Posterior cingulate gyrus (tissue), 11 donors: ENCODE measurements at regions not wholly inside any gene's neighbourhood (a gene's known extent, or its start where the extent isn't known, plus 50 kb on each side); places are given as distances from the start of the nearest gene placed in this dataset.
"Not testable (repeated sequence)": the region's sequence is repeated elsewhere in the genome, so short reads cannot be mapped to it uniquely, and the experiment has no call there.

ENCODE experiments used
- DNase-seq, 10 donors: peaks; one replicate each; pipeline versions ENCODE4 v3.0.0 to v3.0.0-alpha.2; 2020 to 2021; ENCODE audit warnings: mixed read lengths in 3 of 10
- intact Hi-C: fragments of 100-400 bp; cut with DNase I; formaldehyde crosslinking; loops from one replicate; pipeline ENCODE4 v1.15.1; 2023

- no peak for DNase-seq
- intact Hi-C loops: no loop called here
These were observed 55.2 kb upstream of the MDM1 start for GRCh38 chr12:68387338-68387737.

- no peak for DNase-seq
- intact Hi-C loops: no loop called here
These were observed 57.1 kb upstream of the MDM1 start for GRCh38 chr12:68389305-68389704.

GRCh38 chr12:68391937-68392336 is 59.8 kb upstream of the MDM1 start:
- DNase-seq: no peak
- intact Hi-C loops: no loop called here

GRCh38 chr12:68392376-68392775 is 60.2 kb upstream of the MDM1 start:
- intact Hi-C loops: no loop called here
- DNase-seq: no peak

GRCh38 chr12:68393417-68393816 is 61.3 kb upstream of the MDM1 start:
- intact Hi-C loops: no loop called here
- DNase-seq: no peak

GRCh38 chr12:68397566-68398158 is 65.5 kb upstream of the MDM1 start:
- intact Hi-C loops: no loop called here
- DNase-seq: no peak

GRCh38 chr12:68398689-68399088 is 66.5 kb upstream of the MDM1 start:
- intact Hi-C loops, DNase-seq: not testable (repeated sequence)

- DNase-seq: no peak
- intact Hi-C loops: no loop called here
These were observed 68.2 kb upstream of the MDM1 start for GRCh38 chr12:68400226-68400829.

GRCh38 chr12:68402422-68402821 is 70.3 kb upstream of the MDM1 start:
- intact Hi-C loops: no loop called here
- no peak for DNase-seq

- intact Hi-C loops: no loop called here
- no peak for DNase-seq
These were observed 71.1 kb upstream of the MDM1 start for GRCh38 chr12:68403296-68403695.

- intact Hi-C loops: no loop called here
- DNase-seq: no peak
These were observed 71.5 kb upstream of the MDM1 start for GRCh38 chr12:68403711-68404110.

GRCh38 chr12:68405343-68405781 is 73.2 kb upstream of the MDM1 start:
- intact Hi-C loops: no loop called here
- DNase-seq: no peak

GRCh38 chr12:68406134-68406576 is 74.0 kb upstream of the MDM1 start:
- DNase-seq: peak; percentile 43 to 94 (median 54)
- intact Hi-C loops: no loop called here

GRCh38 chr12:68406911-68407310 is 74.7 kb upstream of the MDM1 start:
- intact Hi-C loops: no loop called here
- no peak for DNase-seq

- intact Hi-C loops: no loop called here
- no peak for DNase-seq
These were observed 78.0 kb upstream of the MDM1 start for GRCh38 chr12:68410018-68410660.

- DNase-seq: no peak
- intact Hi-C loops: no loop called here
These were observed 79.2 kb upstream of the MDM1 start for GRCh38 chr12:68411371-68411770.

GRCh38 chr12:68414988-68415387 is 82.8 kb upstream of the MDM1 start:
- no peak for DNase-seq
- intact Hi-C loops: no loop called here

- DNase-seq: no peak
- intact Hi-C loops: no loop called here
These were observed 84.2 kb upstream of the MDM1 start for GRCh38 chr12:68416350-68416749.

- intact Hi-C loops: no loop called here
These were observed 84.7 kb upstream of the MDM1 start for GRCh38 chr12:68416826-68417225.

GRCh38 chr12:68418137-68418460 is 85.9 kb upstream of the MDM1 start:
- intact Hi-C loops: no loop called here
- DNase-seq: no peak

More at GRCh38 chr12:68416826-68417225, 84.7 kb upstream of the MDM1 start:
- no peak for DNase-seq

GRCh38 chr12:68420225-68421010 is 88.3 kb upstream of the MDM1 start:
- intact Hi-C loops: no loop called here
- DNase-seq: peak in 1 of 10 donors; percentile 15
